ENCODE measurements at regions not wholly inside any gene's neighbourhood (a gene's known extent, or its start where the extent isn't known, plus 50 kb on each side); places are given as distances from the start of the nearest gene placed in this dataset.
A peak's percentile ranks its signal among the peaks of the same experiment; 100 is the strongest.

- no peak for DNase-seq
These were observed 187.9 kb upstream of the LYSMD4 start for GRCh38 chr15:99921101-99921500.

GRCh38 chr15:99918072-99918471 lies 184.8 kb upstream of the LYSMD4 start:
- DNase-seq = no peak

DNA sequence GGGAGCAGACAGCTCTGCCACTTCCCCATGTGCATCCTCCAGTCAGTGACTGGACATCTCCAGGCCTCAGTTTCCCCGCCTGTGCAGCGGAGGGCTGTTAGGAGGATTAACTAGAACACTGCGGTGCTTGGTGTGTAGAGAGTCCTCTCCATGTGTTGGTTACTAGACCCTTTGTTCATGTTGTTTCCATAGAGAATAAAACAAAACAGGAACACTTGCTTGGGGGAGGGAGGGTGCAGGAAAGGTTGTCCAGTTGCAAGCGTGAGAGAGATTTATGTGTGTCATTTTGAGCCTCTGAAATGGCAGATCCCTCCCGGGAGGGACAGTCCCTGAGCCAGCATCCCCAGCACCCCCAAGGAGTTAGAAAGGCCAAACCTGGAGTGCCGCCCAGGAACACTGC lies 184.0 kb upstream of the LYSMD4 start:
- DNase-seq = no peak

DNA sequence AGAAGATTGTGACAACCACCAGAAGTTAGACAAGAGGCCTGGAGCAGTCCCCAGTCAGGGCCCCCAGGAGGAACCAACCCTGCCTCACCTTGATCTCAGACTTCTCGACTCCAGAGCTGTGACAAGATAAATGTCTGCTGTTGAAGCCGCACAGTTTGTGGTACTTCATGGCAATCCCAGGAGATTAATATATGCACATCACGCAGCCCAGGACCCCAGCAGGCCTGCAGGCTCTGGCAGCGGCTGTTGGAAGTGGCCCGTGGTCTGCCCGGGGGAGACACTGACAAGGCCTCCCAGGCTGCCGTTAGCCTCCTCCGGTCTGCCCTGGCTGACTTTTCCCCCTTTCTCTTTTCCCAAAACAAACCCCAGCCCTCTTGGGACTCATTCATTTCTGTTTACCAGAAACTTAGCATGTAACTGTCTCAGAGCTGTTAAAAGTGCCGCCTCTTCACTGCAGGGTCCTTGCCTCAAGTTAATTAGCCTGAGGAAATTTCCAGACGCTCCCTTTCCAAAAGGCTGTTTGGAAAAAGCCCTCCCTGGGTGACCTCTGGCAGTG lies 183.5 kb upstream of the LYSMD4 start:
- DNase-seq = no peak

GRCh38 chr15:99914723-99915122 lies 181.5 kb upstream of the LYSMD4 start:
- DNase-seq = no peak

DNA sequence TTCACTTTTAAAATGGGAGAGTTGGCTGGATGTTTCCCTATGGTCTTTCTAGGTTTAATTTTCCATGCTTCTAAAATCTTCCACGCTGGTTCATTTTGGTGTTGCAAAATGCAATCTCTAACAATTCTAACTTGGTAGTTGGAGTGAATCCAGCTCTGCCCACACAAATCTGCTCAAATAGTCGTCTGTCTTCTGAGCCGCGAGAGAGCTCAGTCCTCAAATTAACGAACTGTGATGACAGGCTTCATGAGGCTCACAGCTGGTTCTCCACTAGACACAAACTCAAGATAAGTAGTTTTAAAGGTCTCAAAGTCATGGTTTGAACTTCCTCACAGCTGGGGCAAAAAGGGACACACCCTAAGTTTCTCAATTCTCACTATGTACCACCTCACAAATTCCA lies 178.6 kb upstream of the LYSMD4 start:
- no peak for DNase-seq

DNA sequence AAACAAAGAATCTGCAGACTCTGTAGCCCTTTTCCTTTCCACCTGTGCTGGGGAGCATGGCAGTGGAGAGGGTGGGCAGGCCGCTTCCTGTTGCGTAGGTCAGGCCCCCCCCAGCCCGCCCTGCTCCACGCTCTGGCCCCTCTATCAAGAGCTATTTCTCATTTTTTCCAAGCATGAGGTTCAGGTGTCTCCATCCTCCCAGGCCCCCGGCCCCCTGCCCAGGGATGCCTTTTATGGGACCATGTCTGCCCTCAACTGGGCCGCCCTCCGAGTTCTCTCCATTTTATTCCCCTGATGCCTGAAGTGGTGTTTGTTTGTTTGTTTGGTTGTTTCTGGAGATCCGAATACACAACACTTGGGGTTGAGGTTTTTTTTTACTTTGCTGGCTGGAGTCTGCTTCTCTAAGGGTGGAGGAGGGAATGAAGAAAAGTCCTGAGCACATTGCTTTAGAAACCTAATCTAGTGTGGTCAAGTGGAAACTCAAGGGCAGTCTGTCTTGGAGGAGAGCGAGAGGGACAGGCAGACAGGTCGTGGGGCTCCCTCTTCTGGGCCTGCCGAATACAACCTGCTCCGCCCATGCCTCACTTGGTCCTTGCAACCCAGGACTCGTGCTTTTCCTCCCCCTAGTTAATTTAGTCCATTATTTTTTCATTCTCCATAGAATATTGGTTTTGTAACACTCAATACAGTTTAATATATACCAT lies 176.5 kb upstream of the LYSMD4 start:
- DNase-seq = peak; percentile 8

DNA sequence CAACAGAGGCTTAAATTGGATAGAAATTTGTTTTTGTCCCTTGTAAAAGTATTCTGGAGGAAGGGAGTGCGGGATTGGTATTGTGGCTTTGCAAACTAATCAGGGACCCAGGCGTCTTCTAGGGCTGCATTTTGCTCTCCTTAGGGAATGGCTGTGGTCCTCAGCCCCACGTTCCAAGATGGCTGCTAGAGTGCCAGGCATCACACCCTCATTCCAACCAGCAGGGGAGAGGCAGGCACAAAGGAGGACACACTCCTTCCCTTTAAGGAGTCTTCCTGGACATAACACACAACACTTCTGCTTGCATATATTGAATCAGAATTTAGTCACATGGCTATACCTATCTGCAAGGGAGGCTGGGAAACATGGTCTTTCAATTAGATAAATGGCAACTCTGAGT lies 174.5 kb upstream of the LYSMD4 start:
- no peak for DNase-seq

GRCh38 chr15:99906793-99907192 lies 173.6 kb upstream of the LYSMD4 start:
- no peak for DNase-seq

DNA sequence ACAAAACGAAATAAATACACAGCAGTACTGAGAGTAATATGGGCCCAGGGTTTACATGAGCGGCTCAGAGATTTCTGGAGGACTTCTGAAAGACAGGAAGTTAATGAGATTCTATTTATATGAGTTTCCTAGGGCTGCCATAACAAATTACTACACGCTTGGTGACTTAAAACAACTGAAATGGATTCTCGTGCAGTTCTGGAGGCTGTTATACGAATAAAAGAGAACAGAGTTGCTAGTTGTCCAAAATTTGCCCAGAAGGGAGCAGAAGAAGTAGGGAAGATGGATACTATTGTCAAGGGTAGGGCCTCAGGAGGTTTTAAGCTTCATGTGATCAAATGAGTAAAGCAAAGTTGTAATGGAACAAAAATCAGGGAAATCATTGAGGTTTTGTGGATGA lies 173.1 kb upstream of the LYSMD4 start:
- DNase-seq = no peak

DNA sequence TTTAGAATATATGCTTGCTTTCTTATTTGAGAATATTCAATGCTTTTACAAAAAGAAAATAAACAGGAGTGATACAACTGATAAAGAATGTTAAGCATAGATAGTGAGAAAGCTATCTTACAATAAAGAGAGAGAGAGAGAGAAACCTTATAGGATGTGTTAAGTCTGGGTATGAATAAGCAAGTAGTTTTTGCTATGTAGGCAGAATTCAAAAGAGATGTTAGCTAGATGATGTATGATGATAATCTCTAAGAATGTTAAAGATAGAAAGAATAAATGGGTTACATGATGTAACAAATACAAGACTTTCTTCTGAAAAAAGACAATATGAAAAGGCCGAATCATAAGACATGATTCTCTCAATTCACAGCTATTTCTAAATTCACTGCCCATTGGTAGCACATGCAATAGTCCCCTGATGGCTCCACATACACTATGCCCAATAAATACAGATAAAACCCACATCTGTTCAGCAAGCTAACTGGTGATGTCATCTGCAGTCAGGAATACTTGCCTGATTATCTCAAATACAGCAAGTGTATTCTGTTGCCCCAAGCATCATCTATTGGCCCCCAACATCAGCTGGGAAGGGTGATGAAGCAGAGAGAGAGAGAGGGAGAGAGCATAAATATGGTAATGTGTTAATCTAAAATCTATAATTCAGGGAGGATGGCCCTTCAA lies 169.2 kb upstream of the LYSMD4 start:
- DNase-seq = no peak

- no peak for DNase-seq
These were observed 162.7 kb upstream of the LYSMD4 start for GRCh38 chr15:99895956-99896311.

- no peak for DNase-seq
These were observed 162.1 kb upstream of the LYSMD4 start for GRCh38 chr15:99895189-99895955.

DNA sequence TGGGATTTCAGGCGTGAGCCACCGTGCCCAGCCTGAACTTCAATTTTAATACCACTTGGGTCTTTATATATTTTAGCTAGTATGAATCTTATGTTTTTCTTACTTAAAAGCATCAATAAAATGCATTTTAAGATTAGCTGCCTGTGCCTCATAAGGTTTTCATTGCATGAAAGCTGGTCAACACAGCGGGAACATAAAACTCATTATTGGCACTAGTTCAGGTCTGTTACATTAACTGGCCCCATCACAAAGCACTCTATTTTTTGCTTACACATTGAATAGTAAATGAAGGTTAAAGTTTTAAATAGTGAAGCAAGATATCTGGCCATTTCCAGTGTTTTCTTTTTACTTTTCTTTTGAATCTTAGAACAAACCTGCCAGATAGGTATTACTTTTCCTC lies 145.6 kb upstream of the LYSMD4 start:
- no peak for DNase-seq

- DNase-seq = no peak
These were observed 140.2 kb upstream of the LYSMD4 start for GRCh38 chr15:99873451-99873850.

- no peak for DNase-seq
These were observed 130.4 kb upstream of the LYSMD4 start for GRCh38 chr15:99863550-99864198.

DNA sequence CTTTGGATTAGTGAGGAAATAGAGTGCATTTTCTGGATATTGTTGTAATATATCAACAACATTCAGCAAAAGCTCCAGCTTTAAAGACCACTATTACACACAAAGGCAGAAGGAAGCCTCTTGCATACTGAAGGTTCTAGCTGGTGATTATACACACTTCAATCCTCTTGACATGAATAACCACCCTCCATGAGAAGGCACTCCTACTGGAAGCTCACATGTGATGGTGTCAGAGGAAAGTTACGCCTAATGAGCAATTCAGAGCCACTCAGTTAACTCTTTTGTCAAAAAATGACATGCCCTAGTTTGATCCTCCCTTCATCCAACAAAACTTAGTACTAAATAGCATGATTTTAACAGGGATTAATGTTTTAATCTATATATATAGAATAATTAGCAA lies 124.6 kb upstream of the LYSMD4 start:
- no peak for DNase-seq

DNA sequence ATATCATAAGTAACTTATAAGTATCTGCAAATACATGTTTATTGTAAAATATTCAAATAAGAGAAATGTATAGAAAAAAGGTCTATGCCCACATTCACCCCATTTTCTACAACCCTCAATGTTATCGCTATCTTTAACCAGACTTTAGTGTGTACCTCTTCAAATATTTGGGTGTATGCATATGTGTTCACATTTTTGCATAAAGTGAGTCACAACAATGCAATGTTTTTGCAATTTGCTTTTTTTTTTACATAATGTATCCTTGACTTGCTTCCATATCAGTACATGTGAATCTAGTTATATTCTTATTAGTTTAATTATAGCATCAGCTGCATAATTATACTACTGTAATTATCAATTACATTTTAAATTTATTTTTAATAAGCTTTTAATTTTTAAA lies 117.3 kb upstream of the LYSMD4 start:
- no peak for DNase-seq

- peak; percentile 68 for DNase-seq
These were observed 111.8 kb upstream of the LYSMD4 start for GRCh38 chr15:99845009-99845408.

DNA sequence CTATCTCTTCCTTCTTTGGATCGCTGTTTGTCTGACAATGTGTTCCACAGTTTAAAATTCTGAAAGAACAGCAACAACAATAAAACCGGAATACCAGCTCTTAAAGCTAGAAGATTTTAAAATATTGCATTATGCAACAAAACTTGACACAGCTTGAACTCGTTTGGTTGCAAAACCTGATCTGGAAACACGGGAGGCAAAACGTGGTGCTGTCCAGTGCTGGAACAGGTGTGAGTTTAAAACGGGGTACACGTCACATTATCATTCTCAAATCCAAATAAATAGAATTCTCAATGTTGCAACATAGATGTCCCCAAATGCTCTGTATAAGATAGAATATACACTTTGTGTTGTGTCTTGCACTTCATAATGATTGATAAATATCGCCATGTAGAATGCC lies 110.9 kb upstream of the LYSMD4 start:
- DNase-seq = no peak

DNA sequence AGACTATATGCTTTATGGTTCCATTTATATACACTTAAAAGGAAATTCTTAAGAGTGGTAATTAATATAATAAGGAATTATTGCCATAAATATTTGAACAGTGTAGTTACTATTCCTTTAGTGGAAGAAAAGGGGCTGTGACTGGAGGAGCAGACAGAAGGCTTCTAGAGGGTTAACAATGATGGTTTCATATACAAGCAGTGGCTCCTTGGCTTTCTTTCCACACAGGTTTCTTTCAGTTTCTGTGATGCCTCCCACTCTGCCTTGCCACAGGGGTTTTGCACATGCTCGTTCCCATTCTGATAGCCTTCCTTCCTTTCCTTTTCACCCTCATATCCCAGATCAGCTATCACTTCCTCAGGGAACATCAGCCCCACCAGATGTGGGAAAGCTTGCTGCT lies 108.8 kb upstream of the LYSMD4 start:
- DNase-seq = peak; percentile 27

DNA sequence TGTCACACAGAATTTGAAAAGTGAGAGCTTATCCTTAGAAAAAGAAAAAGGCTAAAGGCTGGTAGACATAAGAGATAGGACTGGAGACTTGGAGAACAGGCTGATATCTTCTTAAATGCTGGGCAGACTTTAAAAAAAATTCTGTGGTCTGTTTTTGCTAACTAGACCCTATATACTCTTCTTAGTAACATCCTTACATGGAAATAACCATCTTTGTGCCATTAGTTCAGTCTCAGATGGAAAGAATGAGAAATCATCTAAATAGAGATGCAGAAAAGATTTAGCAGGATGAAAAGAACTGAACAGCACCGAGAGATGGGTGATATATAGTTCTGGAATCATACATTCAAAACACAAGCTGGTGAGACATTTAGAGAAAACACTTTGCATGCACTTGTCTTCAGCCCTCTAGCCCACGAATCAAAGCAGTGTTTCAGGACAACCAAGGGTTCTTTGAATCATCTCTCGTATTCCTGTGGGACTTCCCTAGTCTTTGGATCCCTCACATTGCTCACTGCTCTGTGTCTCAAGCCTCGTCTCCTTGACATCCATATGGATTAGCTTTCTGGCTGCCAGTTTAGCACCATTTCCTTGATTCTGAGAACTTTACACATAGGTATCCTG lies 93.0 kb upstream of the LYSMD4 start:
- DNase-seq = peak; percentile 75

DNA sequence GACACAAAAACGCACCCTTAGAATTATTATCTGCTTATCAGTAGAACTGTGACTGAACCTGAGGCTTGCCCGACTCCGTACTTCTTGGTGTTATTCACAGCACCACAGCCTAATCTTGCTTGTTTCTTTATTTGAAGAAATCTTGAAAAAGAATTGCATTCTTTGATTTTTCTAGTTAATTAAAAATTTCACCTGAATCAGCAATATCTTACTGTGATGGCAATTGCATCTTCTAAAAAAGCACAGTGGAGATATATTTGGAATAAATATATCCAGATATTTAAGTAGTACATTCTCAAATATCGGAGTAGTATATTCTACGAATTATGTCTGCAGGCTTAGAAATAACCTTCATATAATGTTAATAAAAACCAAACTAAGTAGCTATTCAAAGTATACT lies 90.1 kb upstream of the LYSMD4 start:
- no peak for DNase-seq

All from activated CD4-positive, alpha-beta T cell treated with anti-CD3 and anti-CD28 coated beads, Interleukin-2, Interleukin-6, amounts not matched to agents 100 ng/mL and 50 ng/mL, durations not matched to agents 16 hours and 8 hours (primary cell).